ENCODE measurements at regions not wholly inside any gene's neighbourhood (a gene's known extent, or its start where the extent isn't known, plus 50 kb on each side); places are given as distances from the start of the nearest gene placed in this dataset.

DNA sequence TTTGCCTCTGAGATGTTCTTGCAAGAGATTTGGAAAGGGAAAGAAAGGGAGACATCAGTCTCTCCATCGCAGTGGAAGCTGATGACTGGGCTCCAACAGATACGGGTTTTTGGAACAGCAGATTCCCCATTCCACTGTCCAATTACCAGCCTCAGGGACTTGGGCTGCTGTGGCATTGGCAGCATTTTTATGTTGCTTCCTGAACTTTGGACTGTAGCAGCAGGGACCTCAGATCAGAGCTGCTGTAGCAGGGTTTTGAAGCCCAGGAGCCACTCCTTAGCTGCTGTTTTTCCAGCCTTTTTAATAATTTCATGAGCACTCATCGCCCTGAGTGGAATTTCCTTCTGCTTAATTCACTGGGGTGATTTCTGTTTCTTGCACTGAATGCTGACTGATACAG lies 135.7 kb upstream of the SLCO3A1 start:
- no peak for DNase-seq (ENCODE audit: low read depth)

DNA sequence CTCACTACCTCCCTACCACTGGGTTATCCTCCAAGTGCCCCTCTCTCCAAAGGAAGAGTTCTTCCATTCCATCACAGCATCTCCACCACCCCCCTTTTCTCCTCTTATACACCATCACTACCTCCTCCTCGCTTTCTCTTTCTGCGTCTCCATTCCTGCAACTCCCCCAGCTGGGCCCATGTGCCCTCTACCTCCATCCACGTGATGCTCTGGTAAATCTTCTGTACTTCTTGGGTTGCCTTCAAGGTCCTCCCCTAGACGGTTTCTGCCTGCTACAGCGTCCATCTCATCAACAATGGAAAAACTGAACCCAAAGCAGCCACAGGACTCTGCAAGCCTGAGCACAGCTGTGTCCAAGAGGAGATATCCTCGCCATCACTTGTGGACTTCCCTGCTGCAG lies 129.5 kb upstream of the SLCO3A1 start:
- no peak for DNase-seq (ENCODE audit: low read depth)

DNA sequence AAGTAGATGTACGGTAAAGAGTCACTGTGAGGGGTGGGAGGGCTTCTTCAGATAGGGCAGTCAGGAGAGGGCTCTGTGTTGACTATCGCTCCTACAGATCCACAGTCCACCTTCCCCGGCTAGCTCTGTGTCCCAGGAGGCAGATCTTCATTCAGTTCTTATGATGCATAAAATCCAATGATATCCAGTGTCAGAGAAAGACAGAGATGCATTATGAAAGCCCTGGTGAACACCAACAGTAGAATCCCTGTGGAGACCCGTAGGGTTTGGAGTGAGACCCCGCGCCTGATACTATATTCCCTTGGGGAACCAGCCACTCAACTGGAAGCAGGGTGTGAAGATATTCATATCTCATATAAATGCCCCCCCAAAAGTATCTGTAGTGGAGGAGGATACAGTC lies 119.8 kb upstream of the SLCO3A1 start:
- DNase-seq (ENCODE audit: low read depth) = no peak

DNA sequence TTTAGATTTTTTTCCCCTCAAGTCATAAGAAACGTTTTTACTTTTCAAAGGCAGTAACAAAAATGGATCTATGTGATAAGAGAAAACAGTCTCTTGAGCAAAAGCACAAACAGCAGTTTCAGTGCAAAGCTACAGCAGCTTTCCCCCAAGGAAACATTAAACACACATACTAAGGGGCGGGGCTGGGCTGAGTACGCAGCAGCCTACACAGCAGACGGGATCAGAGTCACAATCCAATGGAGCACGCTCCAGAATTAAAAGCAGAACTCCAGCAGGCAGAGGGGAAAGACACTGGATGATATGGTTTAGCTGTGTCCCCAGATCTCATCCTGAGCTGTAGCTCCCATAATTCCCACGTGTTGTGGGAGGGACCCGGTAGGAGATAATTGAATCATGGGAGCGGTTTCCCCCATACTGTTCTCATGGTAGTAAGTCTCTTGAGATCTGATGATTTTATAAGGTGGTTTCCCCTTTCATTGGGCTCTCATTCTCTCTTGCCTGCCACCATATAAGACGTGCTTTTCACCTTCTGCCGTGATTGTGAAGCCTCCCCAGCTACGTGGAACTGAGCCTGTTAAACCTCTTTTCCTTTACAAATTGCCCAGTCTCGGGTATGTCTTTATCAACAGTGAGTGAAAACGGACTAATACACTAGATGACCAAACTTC lies 116.2 kb upstream of the SLCO3A1 start:
- DNase-seq (ENCODE audit: low read depth) = no peak

DNA sequence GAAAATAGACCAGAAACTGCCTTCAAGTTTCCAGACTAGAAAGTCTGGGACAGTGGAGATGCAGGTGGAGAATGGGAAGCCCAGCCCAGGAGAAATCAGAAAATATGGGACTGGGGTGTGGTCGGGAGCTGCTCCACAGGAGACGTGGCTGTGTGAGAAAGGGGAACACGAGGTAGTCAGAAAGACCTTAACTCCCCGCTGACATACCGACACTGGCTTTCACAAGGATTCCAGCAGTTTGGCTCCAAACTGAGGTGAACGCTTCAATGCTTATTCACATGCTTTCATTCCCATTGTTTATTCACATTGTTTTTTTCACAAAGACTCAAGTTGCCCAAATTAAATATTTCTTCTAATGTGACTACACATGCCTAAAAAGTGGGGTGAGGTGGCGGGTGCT lies 111.5 kb upstream of the SLCO3A1 start:
- DNase-seq (ENCODE audit: low read depth) = no peak

DNA sequence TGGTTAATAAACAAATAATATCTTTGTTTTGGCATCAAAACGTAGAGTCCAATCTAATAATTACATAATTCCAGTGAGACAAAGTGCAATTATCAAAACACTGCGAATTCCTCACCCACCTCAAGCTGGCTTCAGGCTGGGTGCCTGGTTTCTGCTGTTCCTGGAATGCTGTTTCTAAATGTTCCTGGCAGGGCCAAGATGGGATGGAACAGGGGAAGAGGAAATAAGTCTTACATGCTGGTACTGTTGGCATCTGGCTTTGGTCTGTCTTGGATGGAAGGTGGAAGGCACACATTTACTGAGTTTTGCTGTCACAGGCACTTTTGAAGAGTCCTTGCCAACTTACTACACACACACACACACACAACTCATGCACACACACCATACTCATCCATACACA lies 101.9 kb upstream of the SLCO3A1 start:
- DNase-seq (ENCODE audit: low read depth) = no peak

DNA sequence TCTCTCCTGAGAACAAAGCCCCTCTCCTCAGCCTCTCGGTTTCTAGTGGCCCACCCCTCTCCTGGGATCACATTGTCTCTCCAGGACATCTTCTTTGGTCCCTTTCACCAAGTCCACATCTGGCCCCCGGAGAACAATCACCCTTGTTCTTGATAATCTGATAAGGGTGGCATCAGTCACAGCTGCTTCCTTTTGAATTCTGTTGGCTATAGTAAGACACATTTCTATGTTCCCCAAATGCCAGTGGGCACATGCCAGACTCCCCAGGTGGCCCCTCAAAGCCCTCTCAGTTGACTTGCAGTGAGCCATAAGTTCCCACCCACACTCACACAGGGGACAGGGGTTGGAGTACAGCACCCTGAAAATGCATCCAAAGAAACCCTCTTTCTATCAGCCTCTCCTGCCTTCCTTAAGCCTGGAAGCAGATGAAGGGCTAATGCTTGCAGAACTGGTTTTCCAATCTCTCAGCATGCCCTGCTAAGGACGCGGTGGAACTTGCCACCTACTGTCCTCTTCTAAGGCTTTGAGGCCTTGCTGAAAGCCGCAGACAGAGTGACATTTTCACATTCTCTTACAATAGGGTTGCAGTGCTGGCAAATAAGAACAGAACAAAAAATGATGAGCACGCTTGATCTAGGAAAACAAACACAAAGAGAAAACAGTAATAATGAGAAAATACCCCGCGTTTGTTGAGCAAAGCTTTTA lies 101.3 kb upstream of the SLCO3A1 start:
- DNase-seq (ENCODE audit: low read depth) = no peak

DNA sequence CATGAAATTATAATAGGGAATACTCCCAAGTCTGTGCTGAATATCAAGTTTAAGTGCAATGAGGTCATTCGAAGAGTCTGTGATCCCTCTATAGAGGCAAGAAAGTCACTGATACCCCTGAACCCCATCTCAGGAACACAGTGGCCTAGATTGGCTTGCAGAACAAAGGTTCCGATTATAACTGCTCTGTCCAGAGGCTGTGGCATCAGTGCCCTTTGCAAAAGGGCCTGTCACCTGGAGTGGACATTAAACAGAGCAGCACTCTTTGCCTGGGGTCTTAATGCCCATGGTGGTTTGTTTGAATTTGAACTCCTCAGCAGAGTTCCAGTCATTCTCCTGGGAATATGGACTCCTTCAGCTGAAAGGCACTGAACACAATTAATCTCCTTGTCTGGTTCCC lies 93.9 kb upstream of the SLCO3A1 start:
- no peak for DNase-seq (ENCODE audit: low read depth)

DNA sequence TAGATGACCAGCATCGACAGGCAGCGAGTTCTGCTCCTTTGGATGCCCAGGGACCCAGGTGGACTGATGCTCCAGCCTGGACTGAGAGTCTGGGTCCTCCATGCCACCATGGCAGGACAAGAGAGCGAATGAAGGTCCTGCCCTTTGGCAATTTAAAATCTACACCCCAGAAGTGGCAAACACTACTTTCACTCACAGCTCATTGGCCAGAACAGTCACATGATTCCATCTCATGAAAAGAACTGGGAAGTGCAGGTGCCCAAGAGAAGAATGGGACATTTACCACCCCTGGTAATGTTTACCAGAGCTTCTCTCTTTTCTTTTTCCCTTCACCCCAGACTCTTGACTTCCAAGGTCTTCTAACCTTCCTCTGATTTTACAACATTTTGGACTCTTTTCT lies 87.8 kb upstream of the SLCO3A1 start:
- no peak for DNase-seq (ENCODE audit: low read depth)

DNA sequence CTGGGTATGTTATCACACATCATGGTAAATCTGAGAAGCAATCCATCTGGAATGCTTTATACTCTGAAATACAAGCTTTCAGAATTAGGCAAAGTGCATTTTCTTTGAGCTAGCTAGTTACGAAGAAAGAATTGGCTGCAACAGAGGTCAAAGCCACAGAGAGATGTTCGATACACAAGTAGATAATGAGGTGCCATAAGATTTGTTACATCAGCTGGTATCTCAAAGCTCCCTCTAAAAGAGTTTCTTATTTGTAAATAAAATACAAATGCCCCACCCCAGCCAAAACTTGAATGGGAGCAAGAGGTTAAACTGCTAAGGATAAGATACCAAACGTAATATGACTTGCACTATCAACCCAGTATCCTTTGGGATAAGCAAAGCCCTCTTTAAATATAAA lies 84.0 kb upstream of the SLCO3A1 start:
- no peak for DNase-seq (ENCODE audit: low read depth)

DNA sequence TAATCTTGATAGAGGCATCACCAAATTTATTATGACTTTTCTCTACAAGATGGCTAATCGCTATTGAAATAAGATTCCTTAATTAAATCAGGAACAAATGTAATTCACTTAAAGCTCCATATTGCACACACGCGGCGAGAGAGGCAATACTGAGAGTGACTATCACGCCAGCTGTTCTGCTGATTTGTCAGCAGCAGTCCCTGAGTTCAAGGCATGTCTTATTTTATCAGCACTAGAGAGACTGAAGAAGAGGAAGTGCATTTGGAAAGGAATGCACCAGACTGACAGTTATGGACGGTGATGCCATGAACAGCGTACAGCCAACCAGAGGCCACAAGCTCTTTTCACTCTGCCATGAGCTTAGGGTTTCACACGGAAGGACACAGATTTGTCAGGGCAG lies 83.6 kb upstream of the SLCO3A1 start:
- DNase-seq (ENCODE audit: low read depth) = no peak

DNA sequence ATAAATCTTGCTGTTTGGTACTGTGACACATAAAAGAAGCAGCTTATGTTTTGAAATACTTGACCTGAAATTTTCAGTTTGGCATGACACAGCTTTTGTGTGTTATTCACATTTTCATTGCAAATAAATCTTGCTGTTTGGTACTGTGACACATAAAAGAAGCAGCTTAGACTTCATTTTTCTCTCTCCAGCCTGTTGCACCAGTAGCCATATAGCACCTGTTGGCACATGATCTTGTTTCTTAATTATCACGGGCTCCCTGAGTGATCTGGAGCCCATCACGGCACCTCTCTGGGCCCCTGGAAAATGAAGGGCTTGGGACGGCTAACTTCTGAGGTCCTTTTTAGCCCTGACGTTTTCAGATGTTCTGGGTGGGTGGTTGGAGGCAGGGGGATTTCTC lies 77.4 kb upstream of the SLCO3A1 start:
- DNase-seq (ENCODE audit: low read depth) = no peak

DNA sequence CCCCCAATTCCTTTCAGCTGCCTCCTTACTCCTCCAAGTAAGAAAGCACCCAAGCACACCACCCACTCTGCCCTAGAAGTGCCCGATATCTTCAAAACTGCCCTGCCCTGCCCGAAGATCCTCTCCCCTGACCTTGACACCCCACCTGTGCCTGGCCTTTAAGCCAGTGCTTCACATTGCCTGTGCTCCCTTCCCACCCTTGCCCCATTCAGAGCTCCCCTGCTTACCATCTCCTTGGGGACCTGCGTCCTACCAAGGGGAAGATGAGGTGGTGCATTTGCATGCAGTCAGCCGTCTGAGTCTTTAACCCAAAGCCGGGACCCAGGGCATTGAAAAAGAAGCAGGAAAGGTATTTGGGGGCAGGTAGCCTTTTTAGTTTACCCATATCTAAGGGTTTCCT lies 73.5 kb upstream of the SLCO3A1 start:
- no peak for DNase-seq (ENCODE audit: low read depth)

DNA sequence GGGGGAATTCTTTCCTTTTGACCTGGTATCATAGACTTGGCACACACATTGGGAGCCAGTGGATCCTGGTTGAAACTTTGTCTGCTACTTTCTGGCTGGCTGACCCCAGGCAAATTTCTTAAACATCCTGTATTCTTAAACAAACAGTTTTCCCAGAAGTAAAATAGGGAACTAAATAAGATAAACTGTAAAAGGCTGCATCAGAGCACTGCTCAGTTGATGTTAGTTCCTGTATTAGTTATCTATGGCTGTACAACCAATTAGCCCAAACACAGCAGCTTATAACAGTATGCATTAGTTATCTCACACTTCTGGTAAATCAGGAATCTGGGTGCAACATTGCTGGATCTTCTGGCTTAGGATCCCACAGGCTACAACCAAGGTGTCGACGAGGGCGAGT lies 73.1 kb upstream of the SLCO3A1 start:
- no peak for DNase-seq (ENCODE audit: low read depth)

DNA sequence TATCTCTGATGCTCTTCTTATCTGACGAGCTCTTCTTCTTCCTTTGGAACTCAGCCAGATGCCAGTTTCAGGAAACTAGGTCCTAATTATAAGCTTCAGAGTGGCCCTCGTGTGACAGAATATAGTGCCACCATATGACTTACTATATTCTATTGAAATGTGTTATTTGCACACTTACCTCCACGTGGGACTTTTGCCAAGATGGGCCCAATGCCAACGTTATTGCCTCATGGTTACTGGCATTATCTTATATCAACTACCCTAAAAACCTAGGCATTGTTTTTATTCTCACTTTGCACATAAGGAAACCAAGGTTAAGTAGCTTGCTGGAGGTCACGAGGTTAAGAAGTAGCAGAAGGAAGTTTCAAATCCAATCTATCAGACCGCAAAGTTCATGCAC lies 71.3 kb upstream of the SLCO3A1 start:
- DNase-seq (ENCODE audit: low read depth) = no peak

DNA sequence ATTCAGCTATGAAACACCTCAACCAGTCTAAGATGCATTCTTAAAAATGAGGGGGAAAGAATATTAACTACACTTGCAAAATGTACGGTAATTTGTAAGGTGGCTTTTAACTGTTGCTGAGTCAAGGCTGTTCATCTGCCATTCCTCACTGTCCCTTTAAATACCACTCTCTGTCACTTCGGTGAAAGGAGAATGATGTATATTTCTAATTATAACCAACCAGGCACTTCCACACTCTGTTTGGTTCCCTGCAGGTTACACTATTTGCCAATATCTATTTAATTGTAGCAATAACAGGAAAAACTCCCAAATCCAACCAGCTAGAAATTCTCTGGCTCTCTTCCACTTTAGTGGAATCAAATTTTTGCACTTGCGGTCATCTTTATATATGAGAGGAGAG lies 70.5 kb upstream of the SLCO3A1 start:
- DNase-seq (ENCODE audit: low read depth) = no peak

DNA sequence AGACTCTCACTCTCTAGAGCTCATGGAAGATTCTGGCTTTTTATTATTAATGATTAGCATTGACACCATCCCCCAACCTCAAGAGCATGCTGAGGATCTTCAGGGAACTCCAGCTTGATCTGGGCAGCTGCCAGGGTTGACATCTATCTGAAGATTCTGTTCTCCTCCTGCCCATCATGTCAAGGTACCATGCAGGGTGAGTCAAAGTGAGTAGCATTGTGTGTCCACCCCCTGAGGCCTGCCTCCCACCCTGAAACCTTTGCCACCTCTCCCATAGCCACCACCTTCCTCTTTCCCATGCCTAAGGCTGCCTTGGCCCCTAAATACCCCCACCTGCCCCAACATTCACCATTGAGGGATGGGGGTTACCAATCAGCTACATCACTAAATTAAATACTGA lies 70.1 kb upstream of the SLCO3A1 start:
- DNase-seq (ENCODE audit: low read depth) = no peak

DNA sequence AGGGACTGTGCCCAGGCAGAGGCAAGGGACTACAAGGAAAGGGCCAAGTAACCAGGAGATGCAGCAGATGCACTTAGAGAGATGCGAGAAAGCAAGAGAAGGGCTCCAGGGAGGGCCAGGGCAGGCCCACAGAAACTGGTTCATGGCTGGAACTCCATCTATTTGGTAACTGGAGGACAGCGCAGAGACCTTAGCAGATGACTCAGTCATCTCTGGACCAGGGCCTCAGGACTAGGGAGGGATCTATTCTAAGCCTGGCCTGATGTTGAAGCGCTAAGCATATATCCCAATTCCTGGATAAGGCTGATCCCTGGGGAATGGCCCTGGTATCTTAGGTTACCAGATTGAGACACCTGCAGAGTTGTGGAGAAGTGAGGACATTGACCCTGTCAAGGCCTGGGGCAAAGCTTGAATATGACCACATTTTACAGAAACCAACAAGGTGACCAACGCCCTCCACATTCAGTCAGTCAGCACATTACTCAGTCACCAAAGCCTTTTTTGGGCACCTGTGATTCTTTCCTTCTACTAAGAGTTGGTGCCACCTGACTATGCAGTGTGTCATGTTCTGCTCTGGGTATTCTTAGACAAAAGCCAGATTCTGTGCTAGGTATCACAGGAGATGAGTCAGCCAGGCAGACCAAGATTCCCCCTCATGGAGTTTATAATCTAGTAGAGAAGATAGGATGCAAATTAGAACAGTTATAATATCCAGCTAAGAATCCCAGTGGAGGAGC lies 68.4 kb upstream of the SLCO3A1 start:
- DNase-seq (ENCODE audit: low read depth) = no peak

DNA sequence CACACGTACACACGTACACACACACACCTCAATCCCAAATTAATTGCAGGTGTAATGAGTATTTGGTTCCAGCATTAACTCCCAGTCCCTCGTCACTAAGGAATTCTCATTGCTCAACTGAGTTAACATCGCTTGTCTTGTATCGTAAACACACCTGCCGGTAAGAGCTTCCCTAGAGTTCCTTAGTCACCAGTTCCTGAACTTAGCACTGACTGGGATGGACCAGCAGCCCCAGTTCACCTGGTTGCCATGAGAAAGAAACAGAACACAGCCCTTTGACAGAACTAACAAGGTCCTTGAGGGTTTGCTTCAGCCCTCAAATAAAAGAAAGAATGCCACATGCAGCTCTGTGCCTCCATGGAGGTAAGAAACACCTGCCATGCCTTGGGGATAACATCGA lies 66.3 kb upstream of the SLCO3A1 start:
- DNase-seq (ENCODE audit: low read depth) = no peak

DNA sequence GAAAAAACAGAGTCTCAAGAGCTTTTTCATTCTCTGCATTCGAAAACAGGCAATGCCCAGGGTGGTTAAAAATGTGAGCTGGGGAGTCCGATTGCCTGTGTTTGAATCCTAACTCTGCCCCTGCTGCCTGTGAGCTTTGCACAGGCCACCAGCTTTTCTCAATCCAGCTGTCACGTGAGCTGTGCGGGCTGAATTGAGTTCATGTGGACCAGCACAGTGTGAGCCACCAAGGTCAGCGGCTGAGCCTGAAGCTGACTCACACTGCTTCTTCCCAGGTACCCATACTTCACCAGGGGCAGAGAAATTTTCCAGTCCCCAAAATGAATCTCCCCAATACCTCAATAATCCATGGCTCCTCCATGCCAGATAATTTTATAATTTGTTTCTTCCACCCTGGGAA lies 64.4 kb upstream of the SLCO3A1 start:
- DNase-seq (ENCODE audit: low read depth) = no peak

DNA sequence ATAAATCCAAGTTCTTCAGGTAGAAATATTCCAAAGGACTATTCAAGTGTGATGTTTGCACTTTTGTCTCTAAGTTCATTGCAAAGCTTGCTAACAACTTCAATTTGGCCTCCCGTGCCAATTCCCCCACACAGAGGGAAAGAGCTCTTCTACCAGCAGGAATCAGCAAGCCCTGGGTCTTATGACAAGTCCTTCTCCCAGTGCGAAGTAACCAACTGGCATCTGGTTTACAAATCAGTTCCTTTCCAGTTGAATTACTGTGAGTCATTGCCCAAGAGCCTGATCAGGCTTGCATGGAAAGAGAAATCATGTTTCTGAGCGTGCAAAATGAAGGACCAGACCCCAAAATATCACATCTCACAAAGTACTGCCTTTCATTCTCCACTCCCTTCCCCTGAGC lies 62.7 kb upstream of the SLCO3A1 start:
- DNase-seq (ENCODE audit: low read depth) = peak; percentile 43

DNA sequence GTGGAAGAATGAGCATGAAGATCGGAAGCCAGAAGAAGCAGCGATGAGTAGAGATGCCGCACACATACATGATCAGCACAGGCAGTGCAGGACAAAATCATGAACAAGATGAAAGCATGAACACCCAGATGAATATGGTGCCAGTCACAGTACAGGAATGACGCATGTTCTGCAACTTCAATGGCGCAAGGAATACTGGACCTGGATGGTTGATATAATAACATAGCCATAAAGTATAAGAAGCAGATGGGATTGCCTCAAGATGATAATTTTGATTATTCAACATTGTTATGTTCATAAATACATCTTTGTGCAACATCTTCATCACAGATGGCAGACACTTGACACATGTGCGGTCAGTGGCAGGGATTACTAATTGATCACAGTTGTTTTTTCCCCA lies 59.7 kb upstream of the SLCO3A1 start:
- peak; percentile 5 for DNase-seq (ENCODE audit: low read depth)

DNA sequence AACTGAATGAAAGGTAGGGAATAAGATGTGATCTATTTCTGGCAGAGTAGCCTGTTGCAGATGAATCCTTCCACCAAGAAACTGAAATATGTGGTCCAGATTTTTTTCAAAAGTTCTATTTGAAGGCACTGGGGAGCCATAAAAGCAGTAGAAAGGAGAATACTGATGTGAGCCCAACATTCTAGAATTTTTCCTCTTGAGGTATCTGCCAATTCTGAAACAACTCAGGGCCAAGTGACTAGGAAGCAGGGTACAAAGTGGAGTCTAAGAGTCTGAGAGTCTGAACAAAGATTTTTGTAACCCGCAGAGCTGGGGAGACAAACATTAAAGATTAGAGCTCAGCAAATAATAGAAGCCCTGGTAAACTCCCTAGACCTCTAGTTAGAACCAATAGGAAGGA lies 58.3 kb upstream of the SLCO3A1 start:
- no peak for DNase-seq (ENCODE audit: low read depth)

All from RPMI7951 (cell line).